ENCODE measurements at regions not wholly inside any gene's neighbourhood (a gene's known extent, or its start where the extent isn't known, plus 50 kb on each side); places are given as distances from the start of the nearest gene placed in this dataset.
"Not testable (repeated sequence)": the region's sequence is repeated elsewhere in the genome, so short reads cannot be mapped to it uniquely, and the experiment has no call there.

DNA sequence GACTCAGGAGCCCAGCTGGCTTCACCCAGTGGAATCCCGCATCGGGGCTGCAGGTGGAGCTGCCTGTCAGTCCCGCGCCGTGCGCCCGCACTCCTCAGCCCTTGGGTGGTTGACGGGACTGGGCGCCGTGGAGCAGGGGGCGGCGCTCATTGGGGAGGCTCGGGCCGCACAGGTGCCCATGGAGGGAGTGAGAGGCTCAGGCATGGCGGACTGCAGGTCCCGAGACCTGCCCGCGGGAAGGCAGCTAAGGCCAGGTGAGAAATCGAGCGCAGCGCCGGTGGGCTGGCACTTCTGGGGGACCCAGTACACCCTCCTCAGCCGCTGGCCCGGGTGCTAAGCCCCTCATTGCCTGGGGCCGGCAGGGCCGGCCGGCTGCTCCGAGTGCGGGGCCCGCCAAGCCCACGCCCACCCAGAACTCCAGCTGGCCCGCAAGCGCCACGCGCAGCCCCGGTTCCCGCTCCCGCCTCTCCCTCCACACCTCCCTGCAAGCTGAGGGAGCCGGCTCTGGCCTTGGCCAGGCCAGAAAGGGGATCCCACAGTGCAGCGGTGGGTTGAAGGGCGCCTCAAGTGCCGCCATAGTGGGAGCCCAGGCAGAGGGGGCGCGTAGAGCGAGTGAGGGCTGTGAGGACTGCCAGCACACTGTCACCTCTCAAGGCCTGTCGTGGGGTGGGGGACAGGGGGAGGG is 314.6 kb upstream of the MAGI2 start:
- TF ChIP-seq, protein P1, sequence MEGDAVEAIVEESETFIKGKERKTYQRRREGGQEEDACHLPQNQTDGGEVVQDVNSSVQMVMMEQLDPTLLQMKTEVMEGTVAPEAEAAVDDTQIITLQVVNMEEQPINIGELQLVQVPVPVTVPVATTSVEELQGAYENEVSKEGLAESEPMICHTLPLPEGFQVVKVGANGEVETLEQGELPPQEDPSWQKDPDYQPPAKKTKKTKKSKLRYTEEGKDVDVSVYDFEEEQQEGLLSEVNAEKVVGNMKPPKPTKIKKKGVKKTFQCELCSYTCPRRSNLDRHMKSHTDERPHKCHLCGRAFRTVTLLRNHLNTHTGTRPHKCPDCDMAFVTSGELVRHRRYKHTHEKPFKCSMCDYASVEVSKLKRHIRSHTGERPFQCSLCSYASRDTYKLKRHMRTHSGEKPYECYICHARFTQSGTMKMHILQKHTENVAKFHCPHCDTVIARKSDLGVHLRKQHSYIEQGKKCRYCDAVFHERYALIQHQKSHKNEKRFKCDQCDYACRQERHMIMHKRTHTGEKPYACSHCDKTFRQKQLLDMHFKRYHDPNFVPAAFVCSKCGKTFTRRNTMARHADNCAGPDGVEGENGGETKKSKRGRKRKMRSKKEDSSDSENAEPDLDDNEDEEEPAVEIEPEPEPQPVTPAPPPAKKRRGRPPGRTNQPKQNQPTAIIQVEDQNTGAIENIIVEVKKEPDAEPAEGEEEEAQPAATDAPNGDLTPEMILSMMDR (IDR thresholded peaks at IDR 0.05): not testable (repeated sequence)
- TF ChIP-seq ZFX (IDR thresholded peaks at IDR 0.05; ENCODE audit: borderline replicate concordance): not testable (repeated sequence)
